ENCODE measurements at regions not wholly inside any gene's neighbourhood (a gene's known extent, or its start where the extent isn't known, plus 50 kb on each side); places are given as distances from the start of the nearest gene placed in this dataset.
"Not testable (repeated sequence)": the region's sequence is repeated elsewhere in the genome, so short reads cannot be mapped to it uniquely, and the experiment has no call there.

GRCh38 chr3:39733804-39734203 is 75.6 kb upstream of the MYRIP start:
- Histone ChIP-seq H4K20me1 (ENCODE audit: insufficient read depth) (no peaks in the 10 kb centered on the region), H3K4me2 (ENCODE audit: low read length) (no peak overlapping the region), H3K27me3 (ENCODE audit: insufficient read depth, low read depth, low read length) (no peaks in the 10 kb centered on the region), H3K9ac (ENCODE audit: low read length) (no peak overlapping the region), H3K9me3 (ENCODE audit: low read length) (no peaks in the 10 kb centered on the region), H2AFZ (ENCODE audit: low read depth, low read length) (no peak overlapping the region), H3F3A (ENCODE audit: insufficient read depth, low read length, poor library complexity, severe bottlenecking) (no peaks in the 10 kb centered on the region), H3K27ac (ENCODE audit: low read length) (no peak overlapping the region), H3K36me3 (ENCODE audit: insufficient read depth, low read length) (no peaks in the 10 kb centered on the region), H3K79me2 (replicated peaks; ENCODE audit: insufficient read depth, low read length) (no peaks in the 10 kb centered on the region), H3K9me2 (ENCODE audit: insufficient read depth, low read length) (no peaks in the 10 kb centered on the region), H3K4me3 (ENCODE audit: low read length) (no peak overlapping the region)
- TF ChIP-seq, protein P1, sequence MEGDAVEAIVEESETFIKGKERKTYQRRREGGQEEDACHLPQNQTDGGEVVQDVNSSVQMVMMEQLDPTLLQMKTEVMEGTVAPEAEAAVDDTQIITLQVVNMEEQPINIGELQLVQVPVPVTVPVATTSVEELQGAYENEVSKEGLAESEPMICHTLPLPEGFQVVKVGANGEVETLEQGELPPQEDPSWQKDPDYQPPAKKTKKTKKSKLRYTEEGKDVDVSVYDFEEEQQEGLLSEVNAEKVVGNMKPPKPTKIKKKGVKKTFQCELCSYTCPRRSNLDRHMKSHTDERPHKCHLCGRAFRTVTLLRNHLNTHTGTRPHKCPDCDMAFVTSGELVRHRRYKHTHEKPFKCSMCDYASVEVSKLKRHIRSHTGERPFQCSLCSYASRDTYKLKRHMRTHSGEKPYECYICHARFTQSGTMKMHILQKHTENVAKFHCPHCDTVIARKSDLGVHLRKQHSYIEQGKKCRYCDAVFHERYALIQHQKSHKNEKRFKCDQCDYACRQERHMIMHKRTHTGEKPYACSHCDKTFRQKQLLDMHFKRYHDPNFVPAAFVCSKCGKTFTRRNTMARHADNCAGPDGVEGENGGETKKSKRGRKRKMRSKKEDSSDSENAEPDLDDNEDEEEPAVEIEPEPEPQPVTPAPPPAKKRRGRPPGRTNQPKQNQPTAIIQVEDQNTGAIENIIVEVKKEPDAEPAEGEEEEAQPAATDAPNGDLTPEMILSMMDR (IDR thresholded peaks at IDR 0.05; ENCODE audit: poor library complexity, severe bottlenecking) = no peak
- TF ChIP-seq POLR2AphosphoS5 (IDR thresholded peaks at IDR 0.05) (no peak), EP300 (conservative IDR thresholded peaks at IDR 0.05; ENCODE audit: poor library complexity, severe bottlenecking) (no peak), REST (IDR thresholded peaks at IDR 0.05; ENCODE audit: borderline replicate concordance) (no peak), SMC3 (conservative IDR thresholded peaks at IDR 0.05; ENCODE audit: poor library complexity) (no peak), EZH2 (IDR thresholded peaks at IDR 0.05; ENCODE audit: borderline replicate concordance, insufficient read depth, low read length, poor library complexity, severe bottlenecking) (no peak), TAF1 (IDR thresholded peaks at IDR 0.05; ENCODE audit: low read depth) (no peak), MXI1 (conservative IDR thresholded peaks at IDR 0.05; ENCODE audit: poor library complexity, severe bottlenecking) (no peak), RAD21 (conservative IDR thresholded peaks at IDR 0.05) (no peak)

DNA sequence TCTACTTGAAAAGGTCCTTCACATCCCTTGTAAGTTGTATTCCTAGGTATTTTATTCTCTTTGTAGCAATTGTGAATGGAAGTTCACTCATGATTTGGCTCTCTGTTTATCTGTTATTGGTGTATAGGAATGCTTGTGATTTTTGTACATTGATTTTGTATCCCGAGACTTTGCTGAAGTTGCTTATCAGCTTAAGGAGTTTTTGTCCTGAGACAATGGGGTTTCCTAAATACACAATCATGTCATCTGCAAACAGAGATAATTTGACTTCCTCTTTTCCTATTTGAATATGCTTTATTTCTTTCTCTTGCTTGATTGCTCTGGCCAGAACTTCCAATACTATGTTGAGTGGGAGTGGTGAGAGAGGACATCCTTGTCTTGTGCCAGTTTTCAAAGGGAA is 69.8 kb upstream of the MYRIP start:
- not testable (repeated sequence) for H3K4me3 ChIP-seq (ENCODE audit: low read length); H2AFZ ChIP-seq (ENCODE audit: low read depth, low read length); H4K20me1 ChIP-seq (ENCODE audit: insufficient read depth); H3K4me2 ChIP-seq (ENCODE audit: low read length); H3K9me3 ChIP-seq (ENCODE audit: low read length); H3K79me2 ChIP-seq (replicated peaks; ENCODE audit: insufficient read depth, low read length); H3K9ac ChIP-seq (ENCODE audit: low read length); H3K36me3 ChIP-seq (ENCODE audit: insufficient read depth, low read length); H3K27me3 ChIP-seq (ENCODE audit: insufficient read depth, low read depth, low read length); H3K9me2 ChIP-seq (ENCODE audit: insufficient read depth, low read length); H3F3A ChIP-seq (ENCODE audit: insufficient read depth, low read length, poor library complexity, severe bottlenecking); H3K27ac ChIP-seq (ENCODE audit: low read length)

DNA sequence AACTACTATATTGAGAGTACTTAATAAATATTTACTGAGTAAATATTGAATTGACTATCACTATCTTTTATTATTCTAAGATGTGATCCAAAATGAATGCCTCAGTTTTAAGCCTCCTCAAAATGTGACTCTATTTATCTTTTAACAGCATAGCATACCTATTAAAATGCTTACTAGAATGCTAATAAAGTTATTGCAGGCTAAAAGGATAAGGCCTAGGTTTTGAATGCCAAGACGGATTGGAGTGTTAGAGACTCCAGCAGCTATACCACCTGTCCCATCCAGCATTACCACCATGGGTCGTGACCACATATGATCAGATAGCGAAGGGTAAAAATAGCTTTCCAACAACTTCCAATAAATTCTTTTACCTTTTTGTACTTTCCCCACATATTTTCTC is 64.7 kb upstream of the MYRIP start:
- Histone ChIP-seq H3K9ac (ENCODE audit: low read length) (no peak overlapping the region), H3K9me2 (ENCODE audit: insufficient read depth, low read length) (no peaks in the 10 kb centered on the region), H3K4me2 (ENCODE audit: low read length) (no peak overlapping the region), H4K20me1 (ENCODE audit: insufficient read depth) (no peaks in the 10 kb centered on the region), H3K79me2 (replicated peaks; ENCODE audit: insufficient read depth, low read length) (no peaks in the 10 kb centered on the region), H3K9me3 (ENCODE audit: low read length) (no peaks in the 10 kb centered on the region), H3K27ac (ENCODE audit: low read length) (no peak overlapping the region), H2AFZ (ENCODE audit: low read depth, low read length) (no peak overlapping the region), H3F3A (ENCODE audit: insufficient read depth, low read length, poor library complexity, severe bottlenecking) (no peaks in the 10 kb centered on the region), H3K27me3 (ENCODE audit: insufficient read depth, low read depth, low read length) (no peaks in the 10 kb centered on the region), H3K36me3 (ENCODE audit: insufficient read depth, low read length) (no peaks in the 10 kb centered on the region), H3K4me3 (ENCODE audit: low read length) (no peak overlapping the region)
- TF ChIP-seq TAF1 (IDR thresholded peaks at IDR 0.05; ENCODE audit: low read depth) (no peak), RAD21 (conservative IDR thresholded peaks at IDR 0.05) (no peak), POLR2AphosphoS5 (IDR thresholded peaks at IDR 0.05) (no peak), MXI1 (conservative IDR thresholded peaks at IDR 0.05; ENCODE audit: poor library complexity, severe bottlenecking) (no peak), SMC3 (conservative IDR thresholded peaks at IDR 0.05; ENCODE audit: poor library complexity) (no peak), EP300 (conservative IDR thresholded peaks at IDR 0.05; ENCODE audit: poor library complexity, severe bottlenecking) (no peak), EZH2 (IDR thresholded peaks at IDR 0.05; ENCODE audit: borderline replicate concordance, insufficient read depth, low read length, poor library complexity, severe bottlenecking) (no peak), REST (IDR thresholded peaks at IDR 0.05; ENCODE audit: borderline replicate concordance) (no peak)

Measured in neural cell (in vitro differentiated cells).